Neural crest cell (in vitro differentiated cells): ENCODE measurements at regions not wholly inside any gene's neighbourhood (a gene's known extent, or its start where the extent isn't known, plus 50 kb on each side); places are given as distances from the start of the nearest gene placed in this dataset.

Experiments
- DNase-seq: peaks from one replicate; pipeline ENCODE4 v3.0.0; 2021; ENCODE audit warnings: low read depth, mixed read lengths, low spot score
- H3K27ac Mint-ChIP-seq: one replicate; pipeline ENCODE4 v1.8.0; 2021; ENCODE audit warnings: mild to moderate bottlenecking, mixed read lengths; ENCODE audit not compliant: unreplicated experiment
- H3K27me3 Mint-ChIP-seq: 2 replicates; pipeline ENCODE4 v1.8.0; 2021; ENCODE audit warnings: low read depth, mild to moderate bottlenecking, mixed read lengths
- H3K36me3 Mint-ChIP-seq: 2 replicates; pipeline ENCODE4 v1.8.0; 2021; ENCODE audit warnings: low read depth, mild to moderate bottlenecking, mixed read lengths
- H3K4me1 Mint-ChIP-seq: 2 replicates; pipeline ENCODE4 v1.8.0; 2021; ENCODE audit warnings: mixed read lengths
- H3K4me3 Mint-ChIP-seq: one replicate; pipeline ENCODE4 v1.8.0; 2021; ENCODE audit warnings: mild to moderate bottlenecking, mixed read lengths
- H3K9me3 Mint-ChIP-seq: 2 replicates; pipeline ENCODE4 v1.8.0; 2021; ENCODE audit warnings: mixed read lengths
- CTCF ChIP-seq: fragments of 200-600 bp; sonication (generic); conservative IDR thresholded peaks from 2 replicates; pipeline ENCODE4 v1.5.0; 2021; ENCODE audit warnings: antibody characterized with exemption, mild to moderate bottlenecking

- H3K9me3 Mint-ChIP-seq: no peaks in the 10 kb centered on the region
- H3K4me1 Mint-ChIP-seq: no peaks in the 10 kb centered on the region
- no peaks in the 10 kb centered on the region for H3K27me3 Mint-ChIP-seq
- no peak overlapping the region for H3K4me3 Mint-ChIP-seq
- no peak overlapping the region for H3K27ac Mint-ChIP-seq
- no peak for TF ChIP-seq CTCF
- H3K36me3 Mint-ChIP-seq: no peaks in the 10 kb centered on the region
- no peak for DNase-seq
Measured at GRCh38 chr6:101199441-101199840, 194.1 kb upstream of the GRIK2 start.

- Mint-ChIP-seq H3K36me3 (no peaks in the 10 kb centered on the region), H3K4me1 (no peaks in the 10 kb centered on the region), H3K4me3 (no peak overlapping the region), H3K27ac (no peak overlapping the region), H3K9me3 (no peaks in the 10 kb centered on the region), H3K27me3 (no peaks in the 10 kb centered on the region)
- no peak for DNase-seq
- no peak for TF ChIP-seq CTCF
Measured at GRCh38 chr6:101202867-101203374, 190.6 kb upstream of the GRIK2 start.

GRCh38 chr6:101203664-101204063 lies 189.8 kb upstream of the GRIK2 start:
- Mint-ChIP-seq H3K27me3 (no peaks in the 10 kb centered on the region), H3K4me1 (no peaks in the 10 kb centered on the region), H3K36me3 (no peaks in the 10 kb centered on the region), H3K9me3 (no peaks in the 10 kb centered on the region), H3K27ac (no peak overlapping the region), H3K4me3 (no peak overlapping the region)
- TF ChIP-seq CTCF: no peak
- no peak for DNase-seq

- Mint-ChIP-seq H3K4me1 (no peaks in the 10 kb centered on the region), H3K9me3 (no peaks in the 10 kb centered on the region), H3K27me3 (no peaks in the 10 kb centered on the region), H3K27ac (no peak overlapping the region), H3K4me3 (no peak overlapping the region), H3K36me3 (no peaks in the 10 kb centered on the region)
- no peak for DNase-seq
- TF ChIP-seq CTCF: no peak
Measured at GRCh38 chr6:101208152-101208551, 185.4 kb upstream of the GRIK2 start.

DNA sequence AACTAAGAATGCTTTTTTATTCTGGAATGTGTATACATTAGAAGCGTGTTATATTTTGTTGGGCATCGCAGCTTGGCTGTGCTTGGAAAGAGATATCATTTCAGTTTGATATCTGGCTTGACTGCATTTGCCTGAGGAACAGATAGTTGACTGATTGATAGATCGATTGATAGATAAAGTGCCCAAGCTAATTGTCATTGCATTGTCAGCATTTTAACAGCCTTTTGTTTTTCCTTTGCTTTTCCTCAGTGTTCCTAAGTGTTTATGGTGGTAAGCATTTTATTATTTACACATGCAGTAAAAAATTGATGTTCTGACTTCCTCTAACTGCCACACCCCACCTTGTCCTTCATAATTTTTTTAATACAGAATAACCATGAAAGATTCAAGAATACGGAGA lies 180.9 kb upstream of the GRIK2 start:
- Mint-ChIP-seq H3K4me1 (no peaks in the 10 kb centered on the region), H3K9me3 (peaks cover 3% of the 10 kb centered on the region), H3K27me3 (no peaks in the 10 kb centered on the region), H3K27ac (no peak overlapping the region), H3K4me3 (no peak overlapping the region), H3K36me3 (no peaks in the 10 kb centered on the region)
- no peak for DNase-seq
- TF ChIP-seq CTCF: no peak

DNA sequence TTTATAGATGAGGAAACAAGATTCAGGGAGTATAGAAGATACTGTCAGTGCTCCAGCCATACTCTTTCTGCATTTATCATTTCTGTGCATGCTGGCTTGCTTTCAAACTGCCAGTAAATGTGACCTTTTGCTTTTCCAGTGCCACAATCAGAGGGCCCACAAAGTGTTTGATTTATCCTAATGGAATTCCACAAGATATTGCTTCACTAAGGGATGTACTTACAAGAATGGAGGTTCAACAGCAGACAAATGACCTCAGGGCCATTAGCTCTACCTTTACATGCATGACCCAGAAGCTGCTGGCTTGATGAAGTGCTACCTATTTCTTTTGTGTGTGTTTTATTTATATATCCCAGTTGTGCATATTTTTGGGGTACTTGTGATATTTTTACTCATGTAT lies 171.5 kb upstream of the GRIK2 start:
- Mint-ChIP-seq H3K9me3 (peaks cover 10% of the 10 kb centered on the region), H3K4me3 (no peak overlapping the region), H3K4me1 (no peaks in the 10 kb centered on the region), H3K27me3 (no peaks in the 10 kb centered on the region), H3K27ac (no peak overlapping the region), H3K36me3 (peaks cover 3% of the 10 kb centered on the region)
- DNase-seq: no peak
- no peak for TF ChIP-seq CTCF
